AML-193 (cell line): ENCODE measurements at regions not wholly inside any gene's neighbourhood (a gene's known extent, or its start where the extent isn't known, plus 50 kb on each side); places are given as distances from the start of the nearest gene placed in this dataset.

Source experiments
- DNase-seq, 2 experiments: peaks; one replicate each; lab custom pipeline; 2025; lab: John Stamatoyannopoulos, UW

- DNase-seq, result peak in 1 of 2 experiments; percentile 27
Observed at GRCh38 chr7:17521437-17521836, 223.0 kb downstream of the AHR start.

- no peak for DNase-seq
Observed at GRCh38 chr7:17523813-17524739, 225.6 kb downstream of the AHR start.

GRCh38 chr7:17524746-17525145 lies 226.3 kb downstream of the AHR start:
- DNase-seq, result no peak

- no peak for DNase-seq
Observed at GRCh38 chr7:17526621-17527020, 228.2 kb downstream of the AHR start.

GRCh38 chr7:17528636-17529035 lies 230.2 kb downstream of the AHR start:
- no peak for DNase-seq

- DNase-seq, result no peak
Observed at GRCh38 chr7:17530244-17530643, 231.8 kb downstream of the AHR start.

- DNase-seq, result peak; percentile 43 to 51
Observed at GRCh38 chr7:17530741-17531421, 232.4 kb downstream of the AHR start.

GRCh38 chr7:17532861-17533404 lies 234.5 kb downstream of the AHR start:
- DNase-seq, result peak in 1 of 2 experiments; percentile 2

- DNase-seq, result no peak
Observed at GRCh38 chr7:17534348-17534747, 235.9 kb downstream of the AHR start.

GRCh38 chr7:17535776-17536175 lies 237.3 kb downstream of the AHR start:
- DNase-seq, result no peak

GRCh38 chr7:17544401-17544800 lies 245.9 kb downstream of the AHR start:
- DNase-seq, result no peak

- DNase-seq, result no peak
Observed at GRCh38 chr7:17545348-17545747, 246.9 kb downstream of the AHR start.

- DNase-seq, result no peak
Observed at GRCh38 chr7:17546189-17546588, 247.7 kb downstream of the AHR start.

GRCh38 chr7:17546592-17546991 lies 248.1 kb downstream of the AHR start:
- peak; percentile 14 for DNase-seq

GRCh38 chr7:17548014-17548653 lies 249.7 kb downstream of the AHR start:
- DNase-seq, result no peak

- DNase-seq, result no peak
Observed at GRCh38 chr7:17549406-17549805, 251.0 kb downstream of the AHR start.

GRCh38 chr7:17552373-17552772 lies 253.9 kb downstream of the AHR start:
- DNase-seq, result no peak

- DNase-seq, result no peak
Observed at GRCh38 chr7:17552952-17553351, 254.5 kb downstream of the AHR start.

- no peak for DNase-seq
Observed at GRCh38 chr7:17554341-17555015, 256.0 kb downstream of the AHR start.

- no peak for DNase-seq
Observed at GRCh38 chr7:17556247-17556956, 257.9 kb downstream of the AHR start.

- no peak for DNase-seq
Observed at GRCh38 chr7:17557251-17557671, 258.8 kb downstream of the AHR start.
